ENCODE measurements at regions not wholly inside any gene's neighbourhood (a gene's known extent, or its start where the extent isn't known, plus 50 kb on each side); places are given as distances from the start of the nearest gene placed in this dataset.

DNA sequence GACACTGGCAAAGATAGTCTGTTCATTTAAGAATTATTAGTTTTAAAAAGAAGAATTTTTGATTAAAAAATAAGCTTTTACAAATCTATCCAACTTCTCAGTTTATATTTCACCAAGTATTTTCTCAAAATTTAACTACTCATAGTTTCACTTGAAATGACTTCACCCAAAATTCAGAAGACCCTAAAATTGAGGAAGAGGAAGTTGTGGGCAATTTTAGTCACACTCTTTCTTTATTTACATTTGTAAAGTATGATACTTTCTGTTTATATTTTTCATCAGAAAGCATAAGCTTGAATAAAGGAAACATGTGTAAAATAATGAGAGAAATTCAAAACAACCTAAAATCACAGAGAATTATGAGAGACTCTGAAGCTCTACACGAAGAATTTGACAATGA lies 278.8 kb upstream of the MEIS1 start:
- TF ChIP-seq, protein P1, sequence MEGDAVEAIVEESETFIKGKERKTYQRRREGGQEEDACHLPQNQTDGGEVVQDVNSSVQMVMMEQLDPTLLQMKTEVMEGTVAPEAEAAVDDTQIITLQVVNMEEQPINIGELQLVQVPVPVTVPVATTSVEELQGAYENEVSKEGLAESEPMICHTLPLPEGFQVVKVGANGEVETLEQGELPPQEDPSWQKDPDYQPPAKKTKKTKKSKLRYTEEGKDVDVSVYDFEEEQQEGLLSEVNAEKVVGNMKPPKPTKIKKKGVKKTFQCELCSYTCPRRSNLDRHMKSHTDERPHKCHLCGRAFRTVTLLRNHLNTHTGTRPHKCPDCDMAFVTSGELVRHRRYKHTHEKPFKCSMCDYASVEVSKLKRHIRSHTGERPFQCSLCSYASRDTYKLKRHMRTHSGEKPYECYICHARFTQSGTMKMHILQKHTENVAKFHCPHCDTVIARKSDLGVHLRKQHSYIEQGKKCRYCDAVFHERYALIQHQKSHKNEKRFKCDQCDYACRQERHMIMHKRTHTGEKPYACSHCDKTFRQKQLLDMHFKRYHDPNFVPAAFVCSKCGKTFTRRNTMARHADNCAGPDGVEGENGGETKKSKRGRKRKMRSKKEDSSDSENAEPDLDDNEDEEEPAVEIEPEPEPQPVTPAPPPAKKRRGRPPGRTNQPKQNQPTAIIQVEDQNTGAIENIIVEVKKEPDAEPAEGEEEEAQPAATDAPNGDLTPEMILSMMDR (IDR thresholded peaks at IDR 0.05), result no peak
- TF ChIP-seq POLR2A (IDR thresholded peaks at IDR 0.05), result no peak
